ENCODE measurements at regions not wholly inside any gene's neighbourhood (a gene's known extent, or its start where the extent isn't known, plus 50 kb on each side); places are given as distances from the start of the nearest gene placed in this dataset.

DNA sequence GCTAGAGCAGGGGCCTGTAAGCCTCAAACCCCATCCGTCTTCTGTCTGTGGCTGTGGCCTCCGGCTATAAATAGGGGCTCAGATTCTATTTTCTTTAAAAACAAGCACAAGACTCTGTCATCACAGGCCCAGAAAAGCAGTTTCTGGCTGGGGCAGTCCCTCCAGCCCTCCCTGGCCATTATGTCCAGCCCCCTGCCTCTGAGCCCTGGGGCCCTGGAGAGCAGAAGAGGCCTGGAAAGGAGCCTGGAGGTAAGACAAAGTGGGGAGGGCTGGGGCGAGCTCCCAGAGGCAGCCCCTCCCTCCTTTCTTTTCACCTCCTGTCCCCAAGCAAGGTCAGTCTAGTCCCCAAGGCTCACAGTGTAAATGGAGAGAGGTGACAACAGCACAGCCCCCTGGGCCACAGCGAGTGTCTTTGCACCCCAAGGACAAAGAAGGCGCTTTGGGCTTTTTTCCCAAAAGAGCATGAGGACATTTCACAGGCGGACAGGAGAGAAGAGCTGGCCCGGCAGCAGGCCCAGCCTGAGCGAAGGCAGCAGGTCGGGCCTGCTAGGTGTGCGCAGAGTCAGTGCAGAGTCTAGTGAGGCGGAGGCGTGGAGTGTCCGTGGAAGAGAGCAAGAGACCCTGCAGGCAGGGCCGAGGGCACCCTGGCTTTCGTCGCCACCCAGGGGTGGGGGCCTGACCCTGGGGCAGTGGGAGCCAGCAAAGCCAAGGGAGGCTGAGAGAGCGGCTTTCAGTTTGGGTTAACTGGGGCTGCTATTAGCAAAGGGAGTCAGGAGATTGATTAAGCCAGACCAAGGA, 188.3 kb downstream of the TBC1D2B start:
- no peak for TF ChIP-seq JUND (IDR thresholded peaks at IDR 0.05; ENCODE audit: low read length)
- TF ChIP-seq, protein P1, sequence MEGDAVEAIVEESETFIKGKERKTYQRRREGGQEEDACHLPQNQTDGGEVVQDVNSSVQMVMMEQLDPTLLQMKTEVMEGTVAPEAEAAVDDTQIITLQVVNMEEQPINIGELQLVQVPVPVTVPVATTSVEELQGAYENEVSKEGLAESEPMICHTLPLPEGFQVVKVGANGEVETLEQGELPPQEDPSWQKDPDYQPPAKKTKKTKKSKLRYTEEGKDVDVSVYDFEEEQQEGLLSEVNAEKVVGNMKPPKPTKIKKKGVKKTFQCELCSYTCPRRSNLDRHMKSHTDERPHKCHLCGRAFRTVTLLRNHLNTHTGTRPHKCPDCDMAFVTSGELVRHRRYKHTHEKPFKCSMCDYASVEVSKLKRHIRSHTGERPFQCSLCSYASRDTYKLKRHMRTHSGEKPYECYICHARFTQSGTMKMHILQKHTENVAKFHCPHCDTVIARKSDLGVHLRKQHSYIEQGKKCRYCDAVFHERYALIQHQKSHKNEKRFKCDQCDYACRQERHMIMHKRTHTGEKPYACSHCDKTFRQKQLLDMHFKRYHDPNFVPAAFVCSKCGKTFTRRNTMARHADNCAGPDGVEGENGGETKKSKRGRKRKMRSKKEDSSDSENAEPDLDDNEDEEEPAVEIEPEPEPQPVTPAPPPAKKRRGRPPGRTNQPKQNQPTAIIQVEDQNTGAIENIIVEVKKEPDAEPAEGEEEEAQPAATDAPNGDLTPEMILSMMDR (IDR thresholded peaks at IDR 0.05; ENCODE audit: control extremely low read depth in 1 of 3, insufficient read depth in 1 of 3, low read depth in 1 of 3, low read length in 3 of 3), result no peak
- no peak for TF ChIP-seq YY1 (IDR thresholded peaks at IDR 0.05; ENCODE audit: low read depth, low read length)
- no peak for TF ChIP-seq FOSL1 (IDR thresholded peaks at IDR 0.05; ENCODE audit: insufficient read depth, low read depth, low read length)
- no peak for TF ChIP-seq EP300 (IDR thresholded peaks at IDR 0.05; ENCODE audit: borderline replicate concordance in 1 of 2, low read depth in 2 of 2, low read length in 2 of 2)
- no peak for TF ChIP-seq POLR2A (IDR thresholded peaks at IDR 0.05; ENCODE audit: control extremely low read depth in 1 of 2, low read depth in 2 of 2, low read length in 2 of 2)
- no peak for TF ChIP-seq CREB1 (IDR thresholded peaks at IDR 0.05)
- no peak for TF ChIP-seq TAF1 (IDR thresholded peaks at IDR 0.05; ENCODE audit: low read depth, low read length)
- no peak for TF ChIP-seq SUZ12 (IDR thresholded peaks at IDR 0.05; ENCODE audit: low read length)
- TF ChIP-seq, protein P2, sequence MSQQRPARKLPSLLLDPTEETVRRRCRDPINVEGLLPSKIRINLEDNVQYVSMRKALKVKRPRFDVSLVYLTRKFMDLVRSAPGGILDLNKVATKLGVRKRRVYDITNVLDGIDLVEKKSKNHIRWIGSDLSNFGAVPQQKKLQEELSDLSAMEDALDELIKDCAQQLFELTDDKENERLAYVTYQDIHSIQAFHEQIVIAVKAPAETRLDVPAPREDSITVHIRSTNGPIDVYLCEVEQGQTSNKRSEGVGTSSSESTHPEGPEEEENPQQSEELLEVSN (IDR thresholded peaks at IDR 0.05), result no peak
- TF ChIP-seq, protein P3, sequence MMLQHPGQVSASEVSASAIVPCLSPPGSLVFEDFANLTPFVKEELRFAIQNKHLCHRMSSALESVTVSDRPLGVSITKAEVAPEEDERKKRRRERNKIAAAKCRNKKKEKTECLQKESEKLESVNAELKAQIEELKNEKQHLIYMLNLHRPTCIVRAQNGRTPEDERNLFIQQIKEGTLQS (IDR thresholded peaks at IDR 0.05; ENCODE audit: insufficient read depth, low read depth, low read length), result no peak
- no peak for TF ChIP-seq TEAD4 (IDR thresholded peaks at IDR 0.05; ENCODE audit: low read depth, low read length)

Measured in H1 (cell line).